ENCODE measurements at regions not wholly inside any gene's neighbourhood (a gene's known extent, or its start where the extent isn't known, plus 50 kb on each side); places are given as distances from the start of the nearest gene placed in this dataset.

DNA sequence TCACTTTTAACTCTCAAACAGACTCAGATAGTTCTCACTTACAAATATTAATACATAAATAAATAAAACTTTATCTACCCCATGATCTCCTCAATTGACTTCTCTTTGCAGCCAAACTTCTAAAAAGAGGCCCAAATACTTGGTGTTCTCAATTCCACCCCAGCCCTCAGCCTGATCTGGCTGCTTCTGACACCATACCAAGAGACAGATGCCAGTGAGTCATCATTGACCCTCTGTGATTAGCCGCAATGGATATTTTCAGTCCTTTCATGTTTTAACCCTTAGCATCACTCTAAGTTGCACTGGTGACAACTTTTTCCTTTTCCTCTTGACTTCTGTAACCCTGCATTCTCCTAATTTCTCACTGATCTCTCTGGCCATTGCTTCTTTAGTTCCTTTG lies 184.1 kb upstream of the ARHGAP20 start:
- FAIRE-seq (no peak), DNase-seq (ENCODE audit: insufficient read length, low spot score) (no peak)
- no peak for TF ChIP-seq CTCF (IDR thresholded peaks at IDR 0.05; ENCODE audit: insufficient read depth, missing control alignments)

GRCh38 chr11:110894224-110894623 lies 182.0 kb upstream of the ARHGAP20 start:
- no peak for FAIRE-seq
- no peak for TF ChIP-seq CTCF (IDR thresholded peaks at IDR 0.05; ENCODE audit: insufficient read depth, missing control alignments)
- no peak for DNase-seq (ENCODE audit: insufficient read length, low spot score)

DNA sequence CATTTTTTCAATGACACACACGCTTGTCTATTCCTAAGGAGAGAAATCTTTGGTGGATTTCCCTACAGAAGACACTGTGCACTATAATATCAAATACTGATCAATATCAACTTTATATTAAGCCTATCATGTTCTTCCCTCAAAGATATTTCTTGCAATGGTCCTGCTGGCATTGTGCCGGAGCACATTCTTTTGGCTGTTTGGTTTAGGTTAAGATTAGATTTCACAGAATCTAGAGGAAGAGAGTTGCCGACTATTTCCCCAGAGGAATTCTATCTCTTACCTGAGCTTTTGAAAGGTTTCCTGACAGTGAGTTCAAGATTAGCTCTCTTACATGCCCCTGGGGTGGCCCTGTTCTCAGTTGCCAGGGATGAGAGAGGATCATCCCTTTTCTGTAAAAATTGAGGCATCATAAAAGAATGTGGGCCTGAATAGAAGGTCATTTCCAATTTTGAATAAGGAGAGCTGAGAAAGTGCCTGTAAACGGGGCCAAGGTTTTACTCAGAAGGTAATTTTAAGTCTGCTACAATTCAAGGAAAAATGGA lies 180.6 kb upstream of the ARHGAP20 start:
- no peak for FAIRE-seq
- DNase-seq (ENCODE audit: insufficient read length, low spot score): no peak
- TF ChIP-seq CTCF (IDR thresholded peaks at IDR 0.05; ENCODE audit: insufficient read depth, missing control alignments): no peak

- no peak for TF ChIP-seq CTCF (IDR thresholded peaks at IDR 0.05; ENCODE audit: insufficient read depth, missing control alignments)
- DNase-seq (ENCODE audit: insufficient read length, low spot score): no peak
- FAIRE-seq: no peak
These were observed 179.2 kb upstream of the ARHGAP20 start for GRCh38 chr11:110891411-110891810.

- TF ChIP-seq CTCF (IDR thresholded peaks at IDR 0.05; ENCODE audit: insufficient read depth, missing control alignments): no peak
- no peak for DNase-seq (ENCODE audit: insufficient read length, low spot score)
- peak; percentile 74 for FAIRE-seq
These were observed 178.8 kb upstream of the ARHGAP20 start for GRCh38 chr11:110890995-110891394.

GRCh38 chr11:110886288-110886970 lies 174.2 kb upstream of the ARHGAP20 start:
- FAIRE-seq (no peak), DNase-seq (ENCODE audit: insufficient read length, low spot score) (no peak)
- TF ChIP-seq CTCF (IDR thresholded peaks at IDR 0.05; ENCODE audit: insufficient read depth, missing control alignments): no peak

DNA sequence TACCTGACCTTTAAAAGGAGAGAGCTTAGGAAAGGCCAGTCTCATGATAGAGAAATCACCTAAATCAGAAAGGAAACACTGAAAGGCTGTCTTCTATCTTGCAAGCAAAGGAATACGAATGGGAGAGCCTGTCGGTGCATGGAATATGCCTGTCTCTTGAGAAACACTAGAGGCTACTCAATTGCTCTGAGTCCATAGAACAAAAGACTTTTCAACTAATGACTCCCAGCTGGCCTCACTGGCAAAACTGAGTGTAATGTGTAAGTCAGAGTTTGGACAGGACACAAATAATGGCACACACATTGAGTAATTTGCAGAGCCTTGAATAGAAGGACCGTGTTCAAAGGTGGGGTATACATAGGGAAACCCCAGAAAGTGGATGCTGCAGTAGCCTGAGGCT lies 171.0 kb upstream of the ARHGAP20 start:
- FAIRE-seq (no peak), DNase-seq (ENCODE audit: insufficient read length, low spot score) (no peak)
- no peak for TF ChIP-seq CTCF (IDR thresholded peaks at IDR 0.05; ENCODE audit: insufficient read depth, missing control alignments)

All from D721Med (cell line).